SJCRH30 (cell line): ENCODE measurements at regions not wholly inside any gene's neighbourhood (a gene's known extent, or its start where the extent isn't known, plus 50 kb on each side); places are given as distances from the start of the nearest gene placed in this dataset.

ENCODE experiments used
- DNase-seq, 2 experiments: peaks; one replicate each; pipeline ENCODE4 v3.0.0-alpha.2; 2015 to 2020
- H3K27ac ChIP-seq: fragments of 250-450 bp; sonication (Bioruptor Pico); 2 replicates; pipeline ENCODE4 v1.5.1; 2020; ENCODE audit warnings: mild to moderate bottlenecking, moderate library complexity
- H3K27me3 ChIP-seq: fragments of 250-450 bp; sonication (Bioruptor Pico); 2 replicates; pipeline ENCODE4 v1.5.1; 2020; ENCODE audit warnings: mild to moderate bottlenecking, moderate library complexity
- H3K36me3 ChIP-seq: fragments of 250-450 bp; sonication (Bioruptor Pico); 2 replicates; pipeline ENCODE4 v1.5.1; 2020; ENCODE audit warnings: mild to moderate bottlenecking, moderate library complexity
- H3K4me1 ChIP-seq: fragments of 250-450 bp; sonication (Bioruptor Pico); 2 replicates; pipeline ENCODE4 v1.5.1; 2020; ENCODE audit warnings: mild to moderate bottlenecking, moderate library complexity
- H3K4me3 ChIP-seq: fragments of 250-450 bp; sonication (Bioruptor Pico); 2 replicates; pipeline ENCODE4 v1.5.1; 2020; ENCODE audit warnings: mild to moderate bottlenecking, moderate library complexity
- H3K9me3 ChIP-seq: fragments of 250-450 bp; sonication (Bioruptor Pico); replicated peaks from 2 replicates; pipeline ENCODE4 v1.5.1; 2020; ENCODE audit warnings: mild to moderate bottlenecking, moderate library complexity

- DNase-seq, result no peak
- Histone ChIP-seq H3K9me3 (no peaks in the 10 kb centered on the region; the same call in 1 of the 2 replicates), H3K27me3 (peaks cover 20% of the 10 kb centered on the region; the same call in 1 of the 2 replicates), H3K36me3 (no peaks in the 10 kb centered on the region; the same call in 1 of the 2 replicates), H3K4me3 (no peak overlapping the region), H3K27ac (no peak overlapping the region), H3K4me1 (no peaks in the 10 kb centered on the region)
These were observed 1461.9 kb downstream of the TBC1D22A start for GRCh38 chr22:48224332-48224731.

- no peaks in the 10 kb centered on the region; the same call in 1 of the 2 replicates for H3K9me3 ChIP-seq
- H3K4me1 ChIP-seq, result no peaks in the 10 kb centered on the region
- peaks cover 23% of the 10 kb centered on the region; the same call in 1 of the 2 replicates for H3K27me3 ChIP-seq
- H3K27ac ChIP-seq, result no peak overlapping the region
- no peaks in the 10 kb centered on the region; the same call in 1 of the 2 replicates for H3K36me3 ChIP-seq
- DNase-seq, result no peak
- no peak overlapping the region for H3K4me3 ChIP-seq
These were observed 1461.2 kb downstream of the TBC1D22A start for GRCh38 chr22:48223488-48224190.

- H3K4me1 ChIP-seq, result no peaks in the 10 kb centered on the region
- DNase-seq, result no peak
- H3K27me3 ChIP-seq, result peaks cover 20% of the 10 kb centered on the region; the same call in 1 of the 2 replicates
- H3K36me3 ChIP-seq, result no peaks in the 10 kb centered on the region; the same call in 1 of the 2 replicates
- no peaks in the 10 kb centered on the region; the same call in 1 of the 2 replicates for H3K9me3 ChIP-seq
- no peak overlapping the region for H3K27ac ChIP-seq
- no peak overlapping the region for H3K4me3 ChIP-seq
These were observed 1460.5 kb downstream of the TBC1D22A start for GRCh38 chr22:48222742-48223487.

- Histone ChIP-seq H3K27ac (no peak overlapping the region), H3K9me3 (no peaks in the 10 kb centered on the region; the same call in 1 of the 2 replicates), H3K27me3 (peaks cover 16% of the 10 kb centered on the region; the same call in 1 of the 2 replicates), H3K36me3 (no peaks in the 10 kb centered on the region; the same call in 1 of the 2 replicates), H3K4me3 (no peak overlapping the region), H3K4me1 (no peaks in the 10 kb centered on the region)
- no peak for DNase-seq
These were observed 1456.5 kb downstream of the TBC1D22A start for GRCh38 chr22:48218889-48219420.

- Histone ChIP-seq H3K36me3 (no peaks in the 10 kb centered on the region; the same call in 1 of the 2 replicates), H3K4me1 (no peaks in the 10 kb centered on the region), H3K9me3 (no peaks in the 10 kb centered on the region; the same call in 1 of the 2 replicates), H3K27me3 (peaks cover 19% of the 10 kb centered on the region; the same call in 1 of the 2 replicates), H3K27ac (no peak overlapping the region), H3K4me3 (no peak overlapping the region)
- DNase-seq, result no peak
These were observed 1455.1 kb downstream of the TBC1D22A start for GRCh38 chr22:48217596-48217995.

- Histone ChIP-seq H3K4me1 (no peaks in the 10 kb centered on the region), H3K27me3 (peaks cover 36% of the 10 kb centered on the region; the same call in 1 of the 2 replicates), H3K27ac (no peak overlapping the region), H3K36me3 (no peaks in the 10 kb centered on the region), H3K9me3 (no peaks in the 10 kb centered on the region), H3K4me3 (no peak overlapping the region)
- DNase-seq, result no peak
These were observed 1450.3 kb downstream of the TBC1D22A start for GRCh38 chr22:48212727-48213126.

GRCh38 chr22:48210812-48211211 is 1448.4 kb downstream of the TBC1D22A start:
- H3K4me3 ChIP-seq, result no peak overlapping the region
- DNase-seq, result no peak

GRCh38 chr22:48210198-48210580 is 1447.7 kb downstream of the TBC1D22A start:
- H3K9me3 ChIP-seq, result no peaks in the 10 kb centered on the region
- H3K27me3 ChIP-seq, result peaks cover 30% of the 10 kb centered on the region; the same call in 1 of the 2 replicates

More at GRCh38 chr22:48210812-48211211, 1448.4 kb downstream of the TBC1D22A start:
- Histone ChIP-seq H3K27ac (no peak overlapping the region), H3K9me3 (no peaks in the 10 kb centered on the region), H3K36me3 (no peaks in the 10 kb centered on the region), H3K4me1 (no peaks in the 10 kb centered on the region), H3K27me3 (peaks cover 30% of the 10 kb centered on the region; the same call in 1 of the 2 replicates)

GRCh38 chr22:48209473-48210197 is 1447.2 kb downstream of the TBC1D22A start:
- Histone ChIP-seq H3K27me3 (peaks cover 30% of the 10 kb centered on the region; the same call in 1 of the 2 replicates), H3K36me3 (no peaks in the 10 kb centered on the region), H3K27ac (no peak overlapping the region), H3K4me3 (no peak overlapping the region), H3K4me1 (no peaks in the 10 kb centered on the region), H3K9me3 (no peaks in the 10 kb centered on the region)
- DNase-seq, result no peak

More at GRCh38 chr22:48210198-48210580, 1447.7 kb downstream of the TBC1D22A start:
- no peak for DNase-seq
- Histone ChIP-seq H3K36me3 (no peaks in the 10 kb centered on the region), H3K4me3 (no peak overlapping the region), H3K27ac (no peak overlapping the region), H3K4me1 (no peaks in the 10 kb centered on the region)

- no peak overlapping the region for H3K27ac ChIP-seq
- no peak overlapping the region for H3K4me3 ChIP-seq
- peaks cover 34% of the 10 kb centered on the region; the same call in 1 of the 2 replicates for H3K27me3 ChIP-seq
- no peaks in the 10 kb centered on the region for H3K9me3 ChIP-seq
- no peak for DNase-seq
- H3K36me3 ChIP-seq, result no peaks in the 10 kb centered on the region
- H3K4me1 ChIP-seq, result no peaks in the 10 kb centered on the region
These were observed 1446.4 kb downstream of the TBC1D22A start for GRCh38 chr22:48208894-48209293.

- Histone ChIP-seq H3K36me3 (no peaks in the 10 kb centered on the region), H3K9me3 (no peaks in the 10 kb centered on the region), H3K4me1 (no peaks in the 10 kb centered on the region), H3K4me3 (no peak overlapping the region), H3K27me3 (peaks cover 30% of the 10 kb centered on the region; the same call in 1 of the 2 replicates), H3K27ac (no peak overlapping the region)
- DNase-seq, result no peak
These were observed 1445.6 kb downstream of the TBC1D22A start for GRCh38 chr22:48207919-48208535.

- H3K27ac ChIP-seq, result no peak overlapping the region
- no peaks in the 10 kb centered on the region for H3K4me1 ChIP-seq
- H3K9me3 ChIP-seq, result no peaks in the 10 kb centered on the region
- H3K27me3 ChIP-seq, result peaks cover 29% of the 10 kb centered on the region; the same call in 1 of the 2 replicates
- no peak for DNase-seq
- H3K4me3 ChIP-seq, result no peak overlapping the region
- no peaks in the 10 kb centered on the region for H3K36me3 ChIP-seq
These were observed 1443.3 kb downstream of the TBC1D22A start for GRCh38 chr22:48205790-48206189.

GRCh38 chr22:48205161-48205560 is 1442.7 kb downstream of the TBC1D22A start:
- Histone ChIP-seq H3K4me1 (no peaks in the 10 kb centered on the region), H3K27me3 (peaks cover 26% of the 10 kb centered on the region), H3K9me3 (no peaks in the 10 kb centered on the region), H3K27ac (no peak overlapping the region), H3K36me3 (no peaks in the 10 kb centered on the region), H3K4me3 (no peak overlapping the region)
- no peak for DNase-seq

GRCh38 chr22:48204296-48204695 is 1441.8 kb downstream of the TBC1D22A start:
- H3K27me3 ChIP-seq, result peaks cover 23% of the 10 kb centered on the region
- no peak overlapping the region for H3K27ac ChIP-seq
- H3K9me3 ChIP-seq, result no peaks in the 10 kb centered on the region
- no peaks in the 10 kb centered on the region for H3K4me1 ChIP-seq
- H3K4me3 ChIP-seq, result no peak overlapping the region
- DNase-seq, result no peak
- no peaks in the 10 kb centered on the region for H3K36me3 ChIP-seq
